ENCODE measurements at regions not wholly inside any gene's neighbourhood (a gene's known extent, or its start where the extent isn't known, plus 50 kb on each side); places are given as distances from the start of the nearest gene placed in this dataset.

GRCh38 chr12:45535610-45536180 lies 193.8 kb upstream of the ARID2 start:
- no peak for DNase-seq (ENCODE audit: low spot score)
- no peak for ATAC-seq (ENCODE audit: low FRiP score)
- TF ChIP-seq CTCF (IDR thresholded peaks at IDR 0.05), result no peak

GRCh38 chr12:45536284-45536683 lies 193.2 kb upstream of the ARID2 start:
- TF ChIP-seq CTCF (IDR thresholded peaks at IDR 0.05), result no peak
- ATAC-seq (ENCODE audit: low FRiP score), result no peak
- no peak for DNase-seq (ENCODE audit: low spot score)

GRCh38 chr12:45540661-45541341 lies 188.7 kb upstream of the ARID2 start:
- no peak for DNase-seq (ENCODE audit: low spot score)
- no peak for ATAC-seq (ENCODE audit: low FRiP score)
- no peak for TF ChIP-seq CTCF (IDR thresholded peaks at IDR 0.05)

- TF ChIP-seq CTCF (IDR thresholded peaks at IDR 0.05), result peak in 1 of 3 donors; percentile 44
- peak; percentile 87 for ATAC-seq (ENCODE audit: low FRiP score)
- no peak for DNase-seq (ENCODE audit: low spot score)
These were observed 185.6 kb upstream of the ARID2 start for GRCh38 chr12:45543887-45544286.

GRCh38 chr12:45546545-45546944 lies 183.0 kb upstream of the ARID2 start:
- DNase-seq (ENCODE audit: low spot score) (no peak), ATAC-seq (ENCODE audit: low FRiP score) (no peak)
- TF ChIP-seq CTCF (IDR thresholded peaks at IDR 0.05), result no peak

GRCh38 chr12:45547132-45547531 lies 182.4 kb upstream of the ARID2 start:
- ATAC-seq (ENCODE audit: low FRiP score) (no peak), DNase-seq (ENCODE audit: low spot score) (no peak)
- no peak for TF ChIP-seq CTCF (IDR thresholded peaks at IDR 0.05)

GRCh38 chr12:45547822-45548221 lies 181.7 kb upstream of the ARID2 start:
- no peak for DNase-seq (ENCODE audit: low spot score)

More at GRCh38 chr12:45547822-45548221, 181.7 kb upstream of the ARID2 start:
- TF ChIP-seq CTCF (IDR thresholded peaks at IDR 0.05), result no peak
- no peak for ATAC-seq (ENCODE audit: low FRiP score)

Data from omental fat pad (tissue), 3 donors.